GM19328 (cell line): ENCODE measurements at regions not wholly inside any gene's neighbourhood (a gene's known extent, or its start where the extent isn't known, plus 50 kb on each side); places are given as distances from the start of the nearest gene placed in this dataset.
"Not testable (repeated sequence)": the region's sequence is repeated elsewhere in the genome, so short reads cannot be mapped to it uniquely, and the experiment has no call there.

Experiments
- ATAC-seq: cut with Tn5 transposase; IDR thresholded peaks from one replicate; pipeline ENCODE4 v1.9.1; 2021; ENCODE audit warnings: mild to moderate bottlenecking, moderate library complexity; ENCODE audit not compliant: unreplicated experiment

- no peak for ATAC-seq
These were observed 1755.4 kb upstream of the ACO1 start for GRCh38 chr9:30628915-30629567.

GRCh38 chr9:30630459-30630858, 1754.0 kb upstream of the ACO1 start:
- ATAC-seq: no peak

- ATAC-seq: not testable (repeated sequence)
These were observed 1737.8 kb upstream of the ACO1 start for GRCh38 chr9:30646639-30647038.

GRCh38 chr9:30661925-30662324, 1722.5 kb upstream of the ACO1 start:
- ATAC-seq: no peak

- ATAC-seq: no peak
These were observed 1713.5 kb upstream of the ACO1 start for GRCh38 chr9:30670805-30671562.

- ATAC-seq: no peak
These were observed 1711.3 kb upstream of the ACO1 start for GRCh38 chr9:30673132-30673531.

- ATAC-seq: no peak
These were observed 1707.8 kb upstream of the ACO1 start for GRCh38 chr9:30676651-30677050.

GRCh38 chr9:30677221-30677620, 1707.2 kb upstream of the ACO1 start:
- ATAC-seq: no peak

- ATAC-seq: no peak
These were observed 1695.6 kb upstream of the ACO1 start for GRCh38 chr9:30688801-30689200.

GRCh38 chr9:30697958-30698357, 1686.5 kb upstream of the ACO1 start:
- no peak for ATAC-seq

- no peak for ATAC-seq
These were observed 1672.9 kb upstream of the ACO1 start for GRCh38 chr9:30711591-30711990.

- no peak for ATAC-seq
These were observed 1671.2 kb upstream of the ACO1 start for GRCh38 chr9:30713243-30713642.

GRCh38 chr9:30714389-30714788, 1670.1 kb upstream of the ACO1 start:
- ATAC-seq: no peak

- no peak for ATAC-seq
These were observed 1666.0 kb upstream of the ACO1 start for GRCh38 chr9:30718483-30718882.

- ATAC-seq: no peak
These were observed 1662.4 kb upstream of the ACO1 start for GRCh38 chr9:30722065-30722464.

- ATAC-seq: no peak
These were observed 1660.8 kb upstream of the ACO1 start for GRCh38 chr9:30723656-30724055.

GRCh38 chr9:30732060-30732459, 1652.4 kb upstream of the ACO1 start:
- no peak for ATAC-seq

GRCh38 chr9:30744871-30745270, 1639.6 kb upstream of the ACO1 start:
- no peak for ATAC-seq

GRCh38 chr9:30746589-30746988, 1637.9 kb upstream of the ACO1 start:
- ATAC-seq: no peak

- no peak for ATAC-seq
These were observed 1626.7 kb upstream of the ACO1 start for GRCh38 chr9:30757723-30758122.

- ATAC-seq: no peak
These were observed 1625.6 kb upstream of the ACO1 start for GRCh38 chr9:30758726-30759446.

GRCh38 chr9:30765318-30765717, 1619.1 kb upstream of the ACO1 start:
- ATAC-seq: no peak
